H9 (cell line): ENCODE measurements at regions not wholly inside any gene's neighbourhood (a gene's known extent, or its start where the extent isn't known, plus 50 kb on each side); places are given as distances from the start of the nearest gene placed in this dataset.

ENCODE experiments used
- DNase-seq: peaks from one replicate; pipeline ENCODE4 v3.0.0-alpha.2; 2017
- H2AFZ ChIP-seq: one replicate; pipeline ENCODE4 v1.6.1; 2013; ENCODE audit warnings: mild to moderate bottlenecking, low read length, control low read depth, moderate library complexity
- H2AK5ac ChIP-seq: 2 replicates; pipeline ENCODE4 v1.6.1; 2013; ENCODE audit warnings: low read length, control low read depth, mixed read lengths; ENCODE audit not compliant: insufficient read length
- H2BK120ac ChIP-seq: one replicate; pipeline ENCODE4 v1.6.1; 2013; ENCODE audit warnings: low read depth, mild to moderate bottlenecking, low read length, control low read depth, inconsistent platforms; ENCODE audit not compliant: poor library complexity, severe bottlenecking
- H2BK12ac ChIP-seq: 2 replicates; pipeline ENCODE4 v1.6.1; 2013; ENCODE audit warnings: low read length, control low read depth, mixed read lengths, low read depth; ENCODE audit not compliant: insufficient read length
- H2BK15ac ChIP-seq: 2 replicates; pipeline ENCODE4 v1.6.1; 2013; ENCODE audit warnings: low read depth, low read length, control low read depth
- H2BK20ac ChIP-seq: one replicate; pipeline ENCODE4 v1.6.1; 2013; ENCODE audit warnings: low read depth, mild to moderate bottlenecking, low read length, control low read depth, inconsistent platforms; ENCODE audit not compliant: poor library complexity, severe bottlenecking
- H2BK5ac ChIP-seq: 2 replicates; pipeline ENCODE4 v1.6.1; 2013; ENCODE audit warnings: low read length, control low read depth, mixed read lengths; ENCODE audit not compliant: insufficient read length
- H3K14ac ChIP-seq: 2 replicates; pipeline ENCODE4 v1.6.1; 2013; ENCODE audit warnings: low read length, control low read depth; ENCODE audit not compliant: insufficient read depth
- H3K18ac ChIP-seq: 2 replicates; pipeline ENCODE4 v1.6.1; 2013; ENCODE audit warnings: low read depth, mild to moderate bottlenecking, mixed read lengths, low read length, control low read depth; ENCODE audit not compliant: insufficient read length
- H3K23ac ChIP-seq: 2 replicates; pipeline ENCODE4 v1.6.1; 2013; ENCODE audit warnings: low read length, control low read depth, mixed read lengths, low read depth; ENCODE audit not compliant: insufficient read length
- H3K23me2 ChIP-seq: 2 replicates; pipeline ENCODE4 v1.6.1; 2013; ENCODE audit warnings: low read depth, mild to moderate bottlenecking, mixed read lengths, low read length, control low read depth; ENCODE audit not compliant: insufficient read length, poor library complexity, severe bottlenecking
- H3K27ac ChIP-seq: 2 replicates; pipeline ENCODE4 v1.5.1; 2013; ENCODE audit warnings: low read length, control low read depth, mixed read lengths, low read depth; ENCODE audit not compliant: insufficient read length
- H3K27me3 ChIP-seq: 2 replicates; pipeline ENCODE4 v1.6.1; 2013; ENCODE audit warnings: low read length, control low read depth, inconsistent platforms; ENCODE audit not compliant: insufficient read depth
- H3K4ac ChIP-seq: 2 replicates; pipeline ENCODE4 v1.6.1; 2013; ENCODE audit warnings: low read depth, mild to moderate bottlenecking, control low read depth, inconsistent platforms, low read length, moderate library complexity
- H3K4me1 ChIP-seq: 2 replicates; pipeline ENCODE4 v1.6.1; 2013; ENCODE audit warnings: low read length, control low read depth, inconsistent platforms; ENCODE audit not compliant: insufficient read depth
- H3K4me2 ChIP-seq: 2 replicates; pipeline ENCODE4 v1.6.1; 2013; ENCODE audit warnings: low read length, control low read depth, mixed read lengths; ENCODE audit not compliant: insufficient read length, insufficient read depth
- H3K56ac ChIP-seq: 2 replicates; pipeline ENCODE4 v1.6.1; 2013; ENCODE audit warnings: low read depth, mild to moderate bottlenecking, mixed read lengths, low read length, control low read depth; ENCODE audit not compliant: insufficient read length
- H3K79me1 ChIP-seq: 2 replicates; pipeline ENCODE4 v1.6.1; 2013; ENCODE audit warnings: low read depth, mild to moderate bottlenecking, moderate library complexity, low read length, control low read depth, inconsistent platforms; ENCODE audit not compliant: insufficient read depth, poor library complexity, severe bottlenecking
- H3K79me2 ChIP-seq: 2 replicates; pipeline ENCODE4 v1.6.1; 2013; ENCODE audit warnings: low read length, control low read depth, inconsistent platforms; ENCODE audit not compliant: insufficient read depth
- H3K9ac ChIP-seq: 2 replicates; pipeline ENCODE4 v1.6.1; 2013; ENCODE audit warnings: low read length, control low read depth, mixed read lengths; ENCODE audit not compliant: insufficient read length; ENCODE audit errors: extremely low read depth
- H3K9me3 ChIP-seq: one replicate; pipeline ENCODE4 v1.6.1; 2013; ENCODE audit warnings: low read depth, low read length, inconsistent platforms; ENCODE audit not compliant: control insufficient read depth
- H3T11ph ChIP-seq: one replicate; pipeline ENCODE4 v1.6.1; 2013; ENCODE audit warnings: mild to moderate bottlenecking, low read length, control low read depth, inconsistent platforms
- H4K20me1 ChIP-seq: one replicate; pipeline ENCODE4 v1.6.1; 2013; ENCODE audit not compliant: control insufficient read depth, insufficient read length, insufficient read depth
- H4K5ac ChIP-seq: 2 replicates; pipeline ENCODE4 v1.6.1; 2013; ENCODE audit warnings: low read depth, mild to moderate bottlenecking, mixed read lengths, low read length, control low read depth; ENCODE audit not compliant: insufficient read length
- H4K8ac ChIP-seq: replicated peaks from 2 replicates; pipeline ENCODE4 v1.6.1; 2013; ENCODE audit warnings: low read length, control low read depth, mixed read lengths, low read depth; ENCODE audit not compliant: insufficient read length
- H4K91ac ChIP-seq: 2 replicates; pipeline ENCODE4 v1.6.1; 2013; ENCODE audit warnings: low read depth, mild to moderate bottlenecking, moderate library complexity, mixed read lengths, low read length, control low read depth; ENCODE audit not compliant: insufficient read length
- H3K27ac Mint-ChIP-seq, 3 experiments: 2 replicates in 2 of 3; 3 replicates in 1 of 3; pipeline ENCODE4 v1.8.0; 2020 to 2021; ENCODE audit warnings: mixed read lengths in 3 of 3, mild to moderate bottlenecking in 1 of 3, moderate library complexity in 1 of 3
- H3K27me3 Mint-ChIP-seq: 2 replicates; pipeline ENCODE4 v1.8.0; 2021; ENCODE audit warnings: low read depth, mild to moderate bottlenecking, moderate library complexity, mixed read lengths
- H3K36me3 Mint-ChIP-seq, 3 experiments: 2 replicates in 2 of 3; 3 replicates in 1 of 3; pipeline ENCODE4 v1.8.0; 2020 to 2021; ENCODE audit warnings: low read depth in 3 of 3, mixed read lengths in 3 of 3; ENCODE audit not compliant: insufficient read depth in 1 of 3
- H3K4me1 Mint-ChIP-seq, 2 experiments: 2 replicates each; pipeline ENCODE4 v1.8.0; 2020; ENCODE audit warnings: mixed read lengths in 2 of 2
- H3K4me3 Mint-ChIP-seq, 2 experiments: 2 replicates in 1 of 2; 3 replicates in 1 of 2; pipeline ENCODE4 v1.8.0; 2020 to 2021; ENCODE audit warnings: mild to moderate bottlenecking in 2 of 2, mixed read lengths in 2 of 2, moderate library complexity in 1 of 2
- H3K9me3 Mint-ChIP-seq, 2 experiments: 2 replicates in 1 of 2; 3 replicates in 1 of 2; pipeline ENCODE4 v1.8.0; 2020; ENCODE audit warnings: mild to moderate bottlenecking in 2 of 2, mixed read lengths in 2 of 2, moderate library complexity in 1 of 2
- CTCF ChIP-seq: fragments of 200-600 bp; sonication (generic); conservative IDR thresholded peaks from 3 replicates; pipeline ENCODE4 v1.8.0; 2021; ENCODE audit warnings: antibody characterized with exemption, mild to moderate bottlenecking
- WGBS: extraction: QIAGEN DNeasy Blood & Tissue Kit; methylation state at CpG from one replicate; pipeline ENCODE4 v1.1.7; 2013; ENCODE audit warnings: missing lambda C conversion rate, low lambda C conversion rate, mixed read lengths; ENCODE audit not compliant: insufficient read length; ENCODE audit errors: extremely low coverage; 5-methylcytosine and 5-hydroxymethylcytosine counted together

GRCh38 chr9:124125651-124125977 is 114.0 kb downstream of the LHX2 start:
- H3K4me1 ChIP-seq = no peaks in the 10 kb centered on the region
- H3K79me2 ChIP-seq = no peaks in the 10 kb centered on the region
- no peak for TF ChIP-seq CTCF
- no peak overlapping the region for H3K4ac ChIP-seq
- no peaks in the 10 kb centered on the region; a peak in 1 of 5 replicates for H3K9me3 Mint-ChIP-seq
- WGBS = no CpG with 5 or more reads among the region's 12 CpGs
- H3T11ph ChIP-seq = no peak overlapping the region
- H4K5ac ChIP-seq = no peak overlapping the region
- no peaks in the 10 kb centered on the region for H3K79me1 ChIP-seq
- no peak overlapping the region for H3K23ac ChIP-seq
- H3K4me1 Mint-ChIP-seq = peaks cover 14 to 19% of the 10 kb centered on the region in 2 experiments
- H2BK12ac ChIP-seq = no peak overlapping the region
- no peak overlapping the region for H2AK5ac ChIP-seq
- H4K91ac ChIP-seq = no peak overlapping the region
- H3K27ac ChIP-seq = no peak overlapping the region
- H3K23me2 ChIP-seq = no peaks in the 10 kb centered on the region
- H2BK5ac ChIP-seq = no peak overlapping the region
- no peak overlapping the region for H3K4me2 ChIP-seq
- H2BK15ac ChIP-seq = no peak overlapping the region
- H2AFZ ChIP-seq = no peak overlapping the region
- H3K27me3 ChIP-seq = no peaks in the 10 kb centered on the region
- H3K56ac ChIP-seq = no peak overlapping the region
- no peaks in the 10 kb centered on the region for H3K9me3 ChIP-seq
- H3K18ac ChIP-seq = no peak overlapping the region
- no peaks in the 10 kb centered on the region for H3K36me3 Mint-ChIP-seq
- H3K27me3 Mint-ChIP-seq = peaks cover 12% of the 10 kb centered on the region
- no peak overlapping the region for H2BK120ac ChIP-seq
- H3K14ac ChIP-seq = no peak overlapping the region
- DNase-seq = no peak
- no peak overlapping the region for H3K4me3 Mint-ChIP-seq
- no peak overlapping the region for H4K8ac ChIP-seq
- no peak overlapping the region for H3K9ac ChIP-seq
- no peak overlapping the region for H2BK20ac ChIP-seq
- no peaks in the 10 kb centered on the region for H4K20me1 ChIP-seq
- H3K27ac Mint-ChIP-seq = no peak overlapping the region
